ENCODE measurements at regions not wholly inside any gene's neighbourhood (a gene's known extent, or its start where the extent isn't known, plus 50 kb on each side); places are given as distances from the start of the nearest gene placed in this dataset.
"Not testable (repeated sequence)": the region's sequence is repeated elsewhere in the genome, so short reads cannot be mapped to it uniquely, and the experiment has no call there.

GRCh38 chr5:168120401-168121137 is 170.9 kb upstream of the WWC1 start:
- no peak for DNase-seq (ENCODE audit: low read depth in 2 of 2)

GRCh38 chr5:168121138-168121494 is 170.3 kb upstream of the WWC1 start:
- DNase-seq (ENCODE audit: low read depth in 2 of 2): no peak

- DNase-seq (ENCODE audit: low read depth in 2 of 2): no peak
Observed at GRCh38 chr5:168123631-168124528, 167.6 kb upstream of the WWC1 start.

GRCh38 chr5:168125445-168126199 is 165.8 kb upstream of the WWC1 start:
- no peak for DNase-seq (ENCODE audit: low read depth in 2 of 2)

GRCh38 chr5:168126606-168127005 is 164.8 kb upstream of the WWC1 start:
- no peak for DNase-seq (ENCODE audit: low read depth in 2 of 2)

- DNase-seq (ENCODE audit: low read depth in 2 of 2): no peak
Observed at GRCh38 chr5:168128111-168128510, 163.3 kb upstream of the WWC1 start.

- no peak for DNase-seq (ENCODE audit: low read depth in 2 of 2)
Observed at GRCh38 chr5:168128557-168128956, 162.9 kb upstream of the WWC1 start.

- no peak for DNase-seq (ENCODE audit: low read depth in 2 of 2)
Observed at GRCh38 chr5:168131519-168131918, 159.9 kb upstream of the WWC1 start.

- DNase-seq (ENCODE audit: low read depth in 2 of 2): no peak
Observed at GRCh38 chr5:168132241-168132641, 159.2 kb upstream of the WWC1 start.

- no peak for DNase-seq (ENCODE audit: low read depth in 2 of 2)
Observed at GRCh38 chr5:168135897-168136296, 155.5 kb upstream of the WWC1 start.

GRCh38 chr5:168136340-168136739 is 155.1 kb upstream of the WWC1 start:
- no peak for DNase-seq (ENCODE audit: low read depth in 2 of 2)

- no peak for DNase-seq (ENCODE audit: low read depth in 2 of 2)
Observed at GRCh38 chr5:168137265-168137664, 154.2 kb upstream of the WWC1 start.

GRCh38 chr5:168140241-168140640 is 151.2 kb upstream of the WWC1 start:
- no peak for DNase-seq (ENCODE audit: low read depth in 2 of 2)

- no peak for DNase-seq (ENCODE audit: low read depth in 2 of 2)
Observed at GRCh38 chr5:168142402-168142801, 149.0 kb upstream of the WWC1 start.

- not testable (repeated sequence) for DNase-seq (ENCODE audit: low read depth in 2 of 2)
Observed at GRCh38 chr5:168143521-168143920, 147.9 kb upstream of the WWC1 start.

- DNase-seq (ENCODE audit: low read depth in 2 of 2): no peak
Observed at GRCh38 chr5:168147106-168147505, 144.3 kb upstream of the WWC1 start.

GRCh38 chr5:168147568-168148360 is 143.7 kb upstream of the WWC1 start:
- no peak for DNase-seq (ENCODE audit: low read depth in 2 of 2)

- DNase-seq (ENCODE audit: low read depth in 2 of 2): no peak
Observed at GRCh38 chr5:168151041-168151440, 140.4 kb upstream of the WWC1 start.

GRCh38 chr5:168152660-168153059 is 138.8 kb upstream of the WWC1 start:
- no peak for DNase-seq (ENCODE audit: low read depth in 2 of 2)

- no peak for DNase-seq (ENCODE audit: low read depth in 2 of 2)
Observed at GRCh38 chr5:168153263-168153875, 138.1 kb upstream of the WWC1 start.

GRCh38 chr5:168153876-168154270 is 137.6 kb upstream of the WWC1 start:
- no peak for DNase-seq (ENCODE audit: low read depth in 2 of 2)

All from activated CD8-positive, alpha-beta memory T cell treated with anti-CD3 and anti-CD28 coated beads for 4 hours (primary cell).